SK-N-SH (cell line): ENCODE measurements at regions not wholly inside any gene's neighbourhood (a gene's known extent, or its start where the extent isn't known, plus 50 kb on each side); places are given as distances from the start of the nearest gene placed in this dataset.

Source experiments
- CTCF ChIA-PET: fragments of 300-600, 350-600 bp; formaldehyde crosslinking; extraction: SDS; loops from one replicate; lab custom pipeline; 2021; lab: Yijun Ruan, JAX
- POLR2A ChIA-PET: fragments of 350-600 bp; sonication (Branson Sonifier 250); formaldehyde crosslinking; extraction: SDS; loops from one replicate; lab custom pipeline; 2020; ENCODE audit warnings: antibody characterized with exemption, inconsistent platforms; lab: Yijun Ruan, JAX
- DNase-seq: peaks from one replicate; pipeline ENCODE4 v3.0.0; 2012
- H2AFZ ChIP-seq: fragments of 200-600 bp; sonication (generic); 2 replicates; pipeline ENCODE4 v1.8.1; 2016; ENCODE audit warnings: antibody characterized with exemption, mild to moderate bottlenecking, low read depth
- H3F3A ChIP-seq: fragments of 200-600 bp; sonication (generic); replicated peaks from 2 replicates; pipeline ENCODE3; 2016; ENCODE audit warnings: antibody characterized with exemption, mild to moderate bottlenecking; ENCODE audit not compliant: insufficient read depth
- H3K27ac ChIP-seq, 2 experiments: fragments of 200-500 bp in 1 of 2; fragments of 200-600 bp in 1 of 2; sonication (Bioruptor generic) in 1 of 2; sonication (generic), shearing (Covaris generic) in 1 of 2; 2 replicates each; pipeline versions ENCODE4 v1.5.1 to v1.6.1; 2014 to 2016; ENCODE audit warnings: low read depth in 2 of 2, inconsistent platforms in 1 of 2, low read length in 1 of 2, mild to moderate bottlenecking in 1 of 2, mixed read lengths in 1 of 2
- H3K27me3 ChIP-seq: fragments of 200-600 bp; sonication (generic), shearing (Covaris generic); 2 replicates; pipeline ENCODE4 v1.6.1; 2016; ENCODE audit warnings: mixed run types; ENCODE audit not compliant: insufficient read depth
- H3K36me3 ChIP-seq, 2 experiments: fragments of 200-500 bp in 1 of 2; fragments of 200-600 bp in 1 of 2; sonication (Bioruptor generic) in 1 of 2; sonication (generic) in 1 of 2; replicated peaks in 1 of 2; 2 replicates each; pipeline versions ENCODE3 to v1.5.1; 2014 to 2016; ENCODE audit warnings: low read length in 1 of 2, mild to moderate bottlenecking in 1 of 2; ENCODE audit not compliant: insufficient read depth in 2 of 2, control insufficient read depth in 1 of 2
- H3K4me1 ChIP-seq, 2 experiments: fragments of 200-500 bp in 1 of 2; fragments of 200-600 bp in 1 of 2; sonication (Bioruptor generic) in 1 of 2; sonication (generic), shearing (Covaris generic) in 1 of 2; 2 replicates each; pipeline versions ENCODE4 v1.5.1 to v1.6.1; 2014 to 2016; ENCODE audit warnings: low read depth in 1 of 2, low read length in 1 of 2, mixed run types in 1 of 2; ENCODE audit not compliant: insufficient read depth in 2 of 2, control insufficient read depth in 1 of 2
- H3K4me2 ChIP-seq: fragments of 200-600 bp; sonication (generic), shearing (Covaris generic); 2 replicates; pipeline ENCODE4 v1.6.1; 2017; ENCODE audit warnings: mixed run types
- H3K4me3 ChIP-seq, 2 experiments: fragments of 200-500 bp in 1 of 2; fragments of 200-600 bp in 1 of 2; sonication (Bioruptor generic) in 1 of 2; sonication (generic), shearing (Covaris generic) in 1 of 2; 2 replicates each; pipeline versions ENCODE4 v1.5.1 to v1.8.1; 2014 to 2016; ENCODE audit warnings: low read depth in 2 of 2, inconsistent platforms in 1 of 2, low read length in 1 of 2, mild to moderate bottlenecking in 1 of 2, mixed read lengths in 1 of 2, moderate library complexity in 1 of 2
- H3K79me2 ChIP-seq: fragments of 200-600 bp; sonication (generic); 2 replicates; pipeline ENCODE4 v1.8.1; 2017; ENCODE audit warnings: mild to moderate bottlenecking; ENCODE audit not compliant: insufficient read depth
- H3K9ac ChIP-seq: fragments of 200-600 bp; sonication (generic); 2 replicates; pipeline ENCODE4 v1.6.1; 2017; ENCODE audit warnings: mixed run types
- H3K9me2 ChIP-seq: fragments of 200-600 bp; sonication (generic); 2 replicates; pipeline ENCODE4 v1.6.1; 2017; ENCODE audit warnings: mixed run types
- H3K9me3 ChIP-seq: fragments of 200-600 bp; sonication (generic); 2 replicates; pipeline ENCODE4 v1.6.1; 2017; ENCODE audit warnings: mixed run types, mild to moderate bottlenecking, moderate library complexity
- H4K20me1 ChIP-seq: fragments of 200-600 bp; sonication (generic); 2 replicates; pipeline ENCODE4 v1.6.1; 2017; ENCODE audit warnings: mild to moderate bottlenecking, mixed run types; ENCODE audit not compliant: insufficient read depth
- CHD2 ChIP-seq: fragments of 150-350 bp; IDR thresholded peaks from 2 replicates; pipeline ENCODE4 v1.6.1; 2018; ENCODE audit warnings: low read length; ENCODE audit not compliant: partially characterized antibody
- CTCF ChIP-seq: fragments of 200-600 bp; sonication (generic); IDR thresholded peaks from 2 replicates; pipeline ENCODE4 v1.6.1; 2017; ENCODE audit warnings: antibody characterized with exemption, mild to moderate bottlenecking, moderate library complexity
- EZH2phosphoT487 ChIP-seq: fragments of 200-600 bp; sonication (generic); IDR thresholded peaks from 2 replicates; pipeline ENCODE4 v1.6.1; 2017; ENCODE audit warnings: low read depth, mixed run types, mild to moderate bottlenecking, antibody characterized with exemption, moderate library complexity, borderline replicate concordance
- MAX ChIP-seq: IDR thresholded peaks from 2 replicates; pipeline ENCODE4 v1.4.0; 2012; ENCODE audit warnings: low read depth
- MEF2A ChIP-seq: IDR thresholded peaks from 2 replicates; pipeline ENCODE4 v1.4.0; 2012; ENCODE audit warnings: low read depth, borderline replicate concordance
- MXI1 ChIP-seq: IDR thresholded peaks from 2 replicates; pipeline ENCODE4 v1.6.1; 2012; ENCODE audit warnings: mild to moderate bottlenecking, low read depth, low read length, improper control_type of control experiment
- NRF1 ChIP-seq: IDR thresholded peaks from 2 replicates; pipeline ENCODE4 v1.6.1; 2012; ENCODE audit warnings: low read depth, mild to moderate bottlenecking, low read length
- PBX3 ChIP-seq: IDR thresholded peaks from 2 replicates; pipeline ENCODE4; 2012
- RAD21 ChIP-seq: IDR thresholded peaks from 2 replicates; pipeline ENCODE4 v1.6.1; 2012; ENCODE audit warnings: mild to moderate bottlenecking, low read length
- RCOR1 ChIP-seq: fragments of 150-350 bp; IDR thresholded peaks from 2 replicates; pipeline ENCODE4 v1.6.1; 2017; ENCODE audit warnings: antibody characterized with exemption, low read length
- RFX5 ChIP-seq: IDR thresholded peaks from 2 replicates; pipeline ENCODE4 v1.6.1; 2012; ENCODE audit warnings: mild to moderate bottlenecking, improper control_type of control experiment, low read length
- SMC3 ChIP-seq: IDR thresholded peaks from 2 replicates; pipeline ENCODE4 v1.6.1; 2012; ENCODE audit warnings: low read depth, low read length, improper control_type of control experiment
- TEAD4 ChIP-seq: IDR thresholded peaks from 2 replicates; pipeline ENCODE4 v1.4.0; 2012; ENCODE audit warnings: mild to moderate bottlenecking, borderline replicate concordance; ENCODE audit not compliant: insufficient read depth
- USF2 ChIP-seq: fragments of 150-350 bp; IDR thresholded peaks from 2 replicates; pipeline ENCODE4 v1.6.1; 2017; ENCODE audit warnings: antibody characterized with exemption, low read length, low read depth, borderline replicate concordance
- YY1 ChIP-seq: IDR thresholded peaks from 2 replicates; pipeline ENCODE4 v1.4.0; 2012; ENCODE audit warnings: low read depth, mild to moderate bottlenecking
- WGBS: methylation state at CpG from one replicate; pipeline ENCODE4 v1.1.6; 2017; ENCODE audit warnings: low lambda C conversion rate; 5-methylcytosine and 5-hydroxymethylcytosine counted together

GRCh38 chr2:48175254-48175653 lies 139.2 kb upstream of the FOXN2 start (continued):
- no peak for TF ChIP-seq CTCF
- no peak for TF ChIP-seq RCOR1
- no peak for TF ChIP-seq MAX

- Histone ChIP-seq H3K9ac (no peak overlapping the region), H3K79me2 (no peaks in the 10 kb centered on the region), H3K4me2 (no peak overlapping the region), H3K9me2 (no peaks in the 10 kb centered on the region), H3K36me3 (no peaks in the 10 kb centered on the region), H3K9me3 (no peaks in the 10 kb centered on the region), H4K20me1 (no peaks in the 10 kb centered on the region), H2AFZ (no peak overlapping the region), H3F3A (no peaks in the 10 kb centered on the region), H3K4me1 (no peaks in the 10 kb centered on the region), H3K27ac (no peak overlapping the region), H3K27me3 (no peaks in the 10 kb centered on the region), H3K4me3 (no peak overlapping the region)
- ChIA-PET CTCF (interaction anchor here (0.6 kb wide), 1 partner anchor 28 kb away, joined by 3 read pairs; no protein-coding TSS in a partner anchor), POLR2A (no interaction called here)
- TF ChIP-seq MEF2A (no peak), RAD21 (no peak), MAX (no peak), EZH2phosphoT487 (no peak), SMC3 (no peak), USF2 (no peak), RFX5 (no peak), YY1 (no peak), RCOR1 (no peak)
- no peak for DNase-seq
These were observed 138.8 kb upstream of the FOXN2 start for GRCh38 chr2:48175656-48176055.

GRCh38 chr2:48176876-48177275 lies 137.6 kb upstream of the FOXN2 start:
- DNase-seq: no peak
- Histone ChIP-seq H3K9me2 (no peaks in the 10 kb centered on the region), H3K9ac (no peak overlapping the region), H4K20me1 (no peaks in the 10 kb centered on the region), H3K27me3 (no peaks in the 10 kb centered on the region), H3K4me3 (no peak overlapping the region), H3K4me2 (no peak overlapping the region), H3K27ac (no peak overlapping the region), H3K4me1 (no peaks in the 10 kb centered on the region), H3K79me2 (no peaks in the 10 kb centered on the region), H3K36me3 (no peaks in the 10 kb centered on the region), H2AFZ (no peak overlapping the region), H3F3A (no peaks in the 10 kb centered on the region), H3K9me3 (no peaks in the 10 kb centered on the region)
- WGBS: 57% methylated on average over 1 of the region's 1 CpG
- POLR2A ChIA-PET: no interaction called here
- CTCF ChIA-PET: interaction anchor here (0.6 kb wide), 1 partner anchor 23 kb away, joined by 3 read pairs; no protein-coding TSS in a partner anchor
- TF ChIP-seq TEAD4 (no peak), MAX (no peak), MXI1 (no peak), PBX3 (no peak), NRF1 (no peak), MEF2A (no peak), RCOR1 (no peak), SMC3 (no peak), CTCF (no peak), CHD2 (no peak), RFX5 (no peak)
